ENCODE measurements at regions not wholly inside any gene's neighbourhood (a gene's known extent, or its start where the extent isn't known, plus 50 kb on each side); places are given as distances from the start of the nearest gene placed in this dataset.

DNA sequence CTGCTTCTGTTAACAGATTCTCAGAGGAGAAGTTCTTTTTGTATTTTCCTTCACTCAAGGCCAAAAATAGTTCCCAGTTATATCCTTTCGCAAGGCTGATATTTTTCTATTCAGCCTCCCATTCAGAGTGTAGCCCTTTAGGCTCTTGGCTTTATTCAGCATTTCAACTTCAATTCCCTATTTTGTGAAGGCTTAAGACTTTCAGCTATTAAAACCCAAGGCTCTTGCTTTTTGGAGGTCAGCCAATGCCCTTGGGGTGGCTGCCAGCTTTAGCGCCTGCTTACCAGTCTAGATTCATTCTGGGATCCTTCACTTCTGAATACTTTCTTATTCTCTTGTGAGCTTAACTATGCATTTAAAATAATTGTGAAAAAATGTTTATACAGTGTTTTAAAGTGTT, 57.3 kb upstream of the ADGRA3 start:
- H3K9me3 Mint-ChIP-seq = peaks cover 20% of the 10 kb centered on the region
- peaks cover 3% of the 10 kb centered on the region for H3K36me3 Mint-ChIP-seq
- TF ChIP-seq, protein P1, sequence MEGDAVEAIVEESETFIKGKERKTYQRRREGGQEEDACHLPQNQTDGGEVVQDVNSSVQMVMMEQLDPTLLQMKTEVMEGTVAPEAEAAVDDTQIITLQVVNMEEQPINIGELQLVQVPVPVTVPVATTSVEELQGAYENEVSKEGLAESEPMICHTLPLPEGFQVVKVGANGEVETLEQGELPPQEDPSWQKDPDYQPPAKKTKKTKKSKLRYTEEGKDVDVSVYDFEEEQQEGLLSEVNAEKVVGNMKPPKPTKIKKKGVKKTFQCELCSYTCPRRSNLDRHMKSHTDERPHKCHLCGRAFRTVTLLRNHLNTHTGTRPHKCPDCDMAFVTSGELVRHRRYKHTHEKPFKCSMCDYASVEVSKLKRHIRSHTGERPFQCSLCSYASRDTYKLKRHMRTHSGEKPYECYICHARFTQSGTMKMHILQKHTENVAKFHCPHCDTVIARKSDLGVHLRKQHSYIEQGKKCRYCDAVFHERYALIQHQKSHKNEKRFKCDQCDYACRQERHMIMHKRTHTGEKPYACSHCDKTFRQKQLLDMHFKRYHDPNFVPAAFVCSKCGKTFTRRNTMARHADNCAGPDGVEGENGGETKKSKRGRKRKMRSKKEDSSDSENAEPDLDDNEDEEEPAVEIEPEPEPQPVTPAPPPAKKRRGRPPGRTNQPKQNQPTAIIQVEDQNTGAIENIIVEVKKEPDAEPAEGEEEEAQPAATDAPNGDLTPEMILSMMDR (IDR thresholded peaks at IDR 0.05; ENCODE audit: unreplicated experiment) = no peak
- no peak overlapping the region for H3K4me3 Mint-ChIP-seq
- H3K27me3 Mint-ChIP-seq (ENCODE audit: low read depth) = no peaks in the 10 kb centered on the region
- peak overlapping the region; percentile 12 for H3K27ac Mint-ChIP-seq
- peaks cover 10% of the 10 kb centered on the region for H3K4me1 Mint-ChIP-seq
- peak in 1 of 2 experiments; percentile 63 for DNase-seq (ENCODE audit: low spot score in 2 of 2, unreplicated experiment in 2 of 2)

DNA sequence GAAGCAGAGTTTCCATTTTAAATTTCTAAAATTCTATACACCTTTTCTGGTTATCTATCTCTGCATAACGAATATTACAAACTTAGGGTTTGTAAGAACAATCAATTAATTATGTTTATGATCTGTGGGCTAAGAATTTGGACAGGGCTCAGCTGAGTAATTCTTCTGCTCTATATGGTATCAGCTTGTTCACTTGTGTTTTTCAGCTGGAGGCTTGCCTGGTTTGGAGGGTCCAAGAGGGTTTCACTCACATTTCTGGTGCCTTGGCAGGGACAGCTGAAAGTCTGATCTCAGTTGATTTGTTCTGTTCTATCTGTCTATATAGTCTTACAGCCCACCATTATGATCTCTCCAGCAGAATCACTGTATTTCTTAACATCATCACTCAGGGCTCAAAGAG, 57.8 kb upstream of the ADGRA3 start:
- Mint-ChIP-seq H3K4me3 (no peak overlapping the region), H3K27ac (peak overlapping the region; percentile 71), H3K36me3 (peaks cover 3% of the 10 kb centered on the region), H3K27me3 (ENCODE audit: low read depth) (no peaks in the 10 kb centered on the region), H3K9me3 (peaks cover 20% of the 10 kb centered on the region), H3K4me1 (peaks cover 10% of the 10 kb centered on the region)
- TF ChIP-seq, protein P1 (IDR thresholded peaks at IDR 0.05; ENCODE audit: unreplicated experiment) = no peak
- DNase-seq (ENCODE audit: low spot score in 2 of 2, unreplicated experiment in 2 of 2) = no peak

DNA sequence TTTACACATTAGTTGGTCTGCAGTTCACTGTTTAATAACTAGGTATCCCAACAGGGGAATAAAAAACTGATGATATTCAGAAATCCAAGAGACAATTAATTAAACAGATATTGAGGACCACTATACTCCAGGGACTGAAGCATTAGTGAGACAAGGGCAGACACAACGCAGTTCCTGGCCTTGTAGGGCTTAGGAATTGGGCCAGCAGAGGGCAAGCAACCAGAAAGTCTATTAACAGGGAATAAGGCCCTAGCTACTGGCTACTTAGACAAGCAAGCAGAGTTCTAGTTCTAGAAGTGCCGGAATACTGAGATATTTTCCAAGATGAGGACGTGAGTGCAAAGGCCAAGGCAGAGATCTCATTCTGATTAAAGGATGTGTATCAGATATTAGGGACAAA, 58.6 kb upstream of the ADGRA3 start:
- no peaks in the 10 kb centered on the region for H3K27me3 Mint-ChIP-seq (ENCODE audit: low read depth)
- H3K4me1 Mint-ChIP-seq = peaks cover 10% of the 10 kb centered on the region
- peaks cover 3% of the 10 kb centered on the region for H3K36me3 Mint-ChIP-seq
- no peak overlapping the region for H3K27ac Mint-ChIP-seq
- DNase-seq (ENCODE audit: low spot score in 2 of 2, unreplicated experiment in 2 of 2) = no peak
- TF ChIP-seq, protein P1 (IDR thresholded peaks at IDR 0.05; ENCODE audit: unreplicated experiment) = no peak
- no peak overlapping the region for H3K4me3 Mint-ChIP-seq
- H3K9me3 Mint-ChIP-seq = peaks cover 16% of the 10 kb centered on the region

DNA sequence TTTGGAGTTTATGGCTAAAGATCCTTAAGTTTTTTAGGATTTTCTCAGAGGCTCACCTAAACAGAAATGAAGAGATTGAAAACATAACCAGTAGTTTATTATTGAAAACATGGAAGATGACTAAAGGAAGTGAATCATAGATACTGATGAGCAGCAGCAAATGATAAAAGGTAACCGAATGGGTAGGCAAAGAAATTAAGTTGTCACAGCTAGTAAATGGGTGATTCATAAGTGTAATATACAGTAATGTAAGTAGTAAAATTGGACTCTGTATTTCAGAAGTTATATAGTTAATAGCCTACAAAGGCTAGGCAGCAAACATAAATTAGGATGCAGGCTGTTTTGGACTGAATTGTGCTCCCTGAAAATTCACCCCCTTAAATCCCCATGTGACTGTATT, 59.0 kb upstream of the ADGRA3 start:
- Mint-ChIP-seq H3K27ac (no peak overlapping the region), H3K27me3 (ENCODE audit: low read depth) (no peaks in the 10 kb centered on the region)
- DNase-seq (ENCODE audit: low spot score in 2 of 2, unreplicated experiment in 2 of 2) = no peak

DNA sequence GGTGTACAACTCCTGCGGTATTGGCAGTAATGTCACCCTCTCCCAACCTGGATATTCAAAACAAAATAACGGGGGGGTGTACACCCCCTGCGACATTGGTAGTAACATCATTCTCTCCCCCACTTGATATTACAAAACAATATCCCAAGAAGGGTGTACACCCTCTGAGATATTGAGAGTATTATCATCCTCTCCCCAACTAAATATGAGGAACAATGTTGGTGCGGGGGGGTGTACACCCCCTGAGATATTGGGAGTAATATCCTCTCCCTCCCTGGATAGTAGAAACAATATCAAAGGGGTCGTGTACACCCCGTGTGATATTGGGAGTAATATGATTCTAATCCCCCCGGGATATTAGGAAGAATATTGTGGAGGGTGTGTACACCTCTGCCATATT, 71.4 kb upstream of the ADGRA3 start:
- H3K36me3 Mint-ChIP-seq = no peaks in the 10 kb centered on the region
- no peaks in the 10 kb centered on the region for H3K9me3 Mint-ChIP-seq
- TF ChIP-seq, protein P1 (IDR thresholded peaks at IDR 0.05; ENCODE audit: unreplicated experiment) = no peak
- DNase-seq (ENCODE audit: low spot score in 2 of 2, unreplicated experiment in 2 of 2) = no peak
- no peak overlapping the region for H3K27ac Mint-ChIP-seq
- no peak overlapping the region for H3K4me3 Mint-ChIP-seq
- no peaks in the 10 kb centered on the region for H3K4me1 Mint-ChIP-seq
- H3K27me3 Mint-ChIP-seq (ENCODE audit: low read depth) = no peaks in the 10 kb centered on the region

More for the DNA sequence above, 59.0 kb upstream of the ADGRA3 start:
- no peak overlapping the region for H3K4me3 Mint-ChIP-seq
- peaks cover 13% of the 10 kb centered on the region for H3K9me3 Mint-ChIP-seq
- H3K36me3 Mint-ChIP-seq = peaks cover 3% of the 10 kb centered on the region
- peaks cover 10% of the 10 kb centered on the region for H3K4me1 Mint-ChIP-seq
- TF ChIP-seq, protein P1 (IDR thresholded peaks at IDR 0.05; ENCODE audit: unreplicated experiment) = no peak

DNA sequence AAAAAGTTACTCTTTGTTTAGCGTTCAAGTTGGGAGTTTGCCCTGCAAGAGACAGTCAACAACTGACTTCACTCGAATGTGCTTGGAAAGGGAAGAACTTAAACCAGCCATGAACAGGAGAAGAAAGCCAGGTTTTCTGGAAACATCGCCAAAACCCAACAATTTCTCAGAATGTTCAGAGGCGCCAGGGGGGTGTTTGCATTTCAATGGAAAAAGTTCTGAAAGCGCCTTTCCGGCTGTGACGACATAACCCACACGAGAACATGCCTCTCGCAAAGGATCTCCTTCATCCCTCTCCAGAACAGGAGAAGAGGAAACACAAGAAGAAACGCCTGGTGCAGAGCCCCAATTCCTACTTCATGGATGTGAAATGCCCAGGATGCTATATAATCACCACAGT, 78.1 kb upstream of the ADGRA3 start:
- Mint-ChIP-seq H3K4me3 (no peak overlapping the region), H3K4me1 (peaks cover 20% of the 10 kb centered on the region), H3K36me3 (no peaks in the 10 kb centered on the region), H3K9me3 (no peaks in the 10 kb centered on the region), H3K27ac (no peak overlapping the region), H3K27me3 (ENCODE audit: low read depth) (no peaks in the 10 kb centered on the region)
- DNase-seq (ENCODE audit: low spot score in 2 of 2, unreplicated experiment in 2 of 2) = no peak
- TF ChIP-seq, protein P1 (IDR thresholded peaks at IDR 0.05; ENCODE audit: unreplicated experiment) = no peak
